Keratinocyte (primary cell): ENCODE measurements at regions not wholly inside any gene's neighbourhood (a gene's known extent, or its start where the extent isn't known, plus 50 kb on each side); places are given as distances from the start of the nearest gene placed in this dataset.

Experiments
- DNase-seq: peaks from one replicate; pipeline ENCODE4 v3.0.0-alpha.2; 2011; ENCODE audit warnings: low read depth, missing footprints, low spot score
- FAIRE-seq: peaks from 2 replicates; lab custom pipeline; 2011; peaks lifted over from hg19 to GRCh38; lab: Jason Lieb, UNC
- H2AFZ ChIP-seq: 2 replicates; pipeline ENCODE4 v1.6.0; 2012; ENCODE audit warnings: low read length, control low read depth, inconsistent platforms; ENCODE audit not compliant: control insufficient read depth
- H3K27ac ChIP-seq: 2 replicates; pipeline ENCODE4 v1.5.1; 2011; ENCODE audit warnings: low read length; ENCODE audit not compliant: control insufficient read depth, insufficient read depth
- H3K27me3 ChIP-seq: 3 replicates; pipeline ENCODE4 v1.6.0; 2011; ENCODE audit warnings: low read length; ENCODE audit not compliant: control insufficient read depth, insufficient read depth; ENCODE audit errors: extremely low read depth
- H3K36me3 ChIP-seq, 2 experiments: 2 replicates in 1 of 2; 3 replicates in 1 of 2; pipeline ENCODE4 v1.5.1; 2011; ENCODE audit warnings: low read length in 2 of 2, mild to moderate bottlenecking in 1 of 2; ENCODE audit not compliant: control insufficient read depth in 2 of 2, insufficient read depth in 2 of 2; ENCODE audit errors: extremely low read depth in 1 of 2
- H3K4me1 ChIP-seq: 3 replicates; pipeline ENCODE4 v1.5.1; 2011; ENCODE audit warnings: low read length; ENCODE audit not compliant: control insufficient read depth, insufficient read depth; ENCODE audit errors: extremely low read depth
- H3K4me2 ChIP-seq: 3 replicates; pipeline ENCODE4 v1.6.0; 2011; ENCODE audit warnings: low read depth, low read length; ENCODE audit not compliant: control insufficient read depth, insufficient read depth; ENCODE audit errors: extremely low read depth
- H3K4me3 ChIP-seq, 3 experiments: fragments of 200-600 bp in 1 of 3; sonication (generic) in 1 of 3; 2 replicates in 2 of 3; 3 replicates in 1 of 3; pipeline ENCODE4 v1.5.1; 2011 to 2016; ENCODE audit warnings: low read length in 3 of 3, mild to moderate bottlenecking in 3 of 3, control low read depth in 2 of 3, inconsistent platforms in 1 of 3, low read depth in 1 of 3, mixed read lengths in 1 of 3, mixed run types in 1 of 3, moderate library complexity in 1 of 3; ENCODE audit not compliant: control insufficient read depth in 2 of 3, insufficient read depth in 2 of 3; ENCODE audit errors: extremely low read depth in 1 of 3
- H3K79me2 ChIP-seq: 2 replicates; pipeline ENCODE4 v1.6.0; 2012; ENCODE audit warnings: low read length; ENCODE audit not compliant: control insufficient read depth, insufficient read depth
- H3K9ac ChIP-seq: 3 replicates; pipeline ENCODE4 v1.6.0; 2011; ENCODE audit warnings: low read length; ENCODE audit not compliant: control insufficient read depth, insufficient read depth; ENCODE audit errors: extremely low read depth
- H3K9me1 ChIP-seq: 3 replicates; pipeline ENCODE4 v1.6.0; 2011; ENCODE audit warnings: low read length; ENCODE audit not compliant: control insufficient read depth, insufficient read depth; ENCODE audit errors: extremely low read depth
- H3K9me3 ChIP-seq: 2 replicates; pipeline ENCODE4 v1.5.1; 2012; ENCODE audit warnings: low read depth, low read length; ENCODE audit not compliant: control insufficient read depth
- H4K20me1 ChIP-seq: 3 replicates; pipeline ENCODE4 v1.6.0; 2011; ENCODE audit warnings: low read length; ENCODE audit not compliant: control insufficient read depth, insufficient read depth; ENCODE audit errors: extremely low read depth
- EZH2 ChIP-seq: IDR thresholded peaks from one replicate; pipeline ENCODE4 v1.6.1; 2012; ENCODE audit warnings: inconsistent platforms, mild to moderate bottlenecking, low read length, moderate library complexity
- dilution Hi-C: fragments of 300-500 bp; cut with MboI; formaldehyde crosslinking; loops from one replicate; pipeline ENCODE4 v1.7.0; 2020; ENCODE audit warnings: low sequenced_read_pairs; ENCODE audit not compliant: extremely low pct_ligation_motif_present
- TF ChIP-seq, protein P1 (sequence below), 3 experiments: IDR thresholded peaks in 1 of 3; conservative IDR thresholded peaks in 1 of 3; optimal IDR thresholded peaks in 1 of 3; 2 replicates in 2 of 3; 3 replicates in 1 of 3; pipeline versions ENCODE3 to v1.5.1; 2011; ENCODE audit warnings: low read length in 3 of 3, mild to moderate bottlenecking in 3 of 3, moderate library complexity in 2 of 3, control low read depth in 1 of 3, inconsistent platforms in 1 of 3; ENCODE audit not compliant: insufficient read depth in 2 of 3; ENCODE audit errors: extremely low read depth in 1 of 3

DNA sequence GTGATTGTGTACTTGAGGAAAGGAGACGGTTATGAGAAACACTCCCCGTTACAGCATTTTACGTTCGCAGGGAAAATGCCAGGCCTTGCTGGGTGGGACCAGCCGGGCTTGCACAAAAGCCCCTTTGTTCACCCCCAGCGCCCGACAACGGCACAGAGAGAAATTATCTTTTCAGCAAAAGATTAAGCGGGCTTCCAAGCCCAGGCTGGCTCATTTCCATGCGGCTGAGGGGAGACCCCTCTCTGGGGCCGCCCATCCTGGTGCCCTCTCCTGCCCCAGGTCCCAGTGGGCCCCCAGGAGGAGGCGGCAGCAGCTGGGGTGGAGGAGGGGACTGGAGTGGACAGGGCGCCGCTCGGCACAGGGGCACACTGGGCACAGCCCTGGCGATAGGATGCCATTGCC is 50.8 kb upstream of the NOTCH1 start:
- dilution Hi-C loops = no loop called here
- Histone ChIP-seq H3K4me3 (no peak overlapping the region), H3K79me2 (no peaks in the 10 kb centered on the region), H3K36me3 (no peaks in the 10 kb centered on the region), H4K20me1 (no peaks in the 10 kb centered on the region), H3K27me3 (peaks cover 21% of the 10 kb centered on the region), H3K9me3 (no peaks in the 10 kb centered on the region), H3K4me2 (no peak overlapping the region), H2AFZ (no peak overlapping the region), H3K4me1 (peaks cover 16% of the 10 kb centered on the region), H3K9ac (no peak overlapping the region), H3K27ac (no peak overlapping the region), H3K9me1 (peaks cover 2% of the 10 kb centered on the region)
- DNase-seq = no peak
- FAIRE-seq = no peak
- no peak for TF ChIP-seq EZH2
- TF ChIP-seq, protein P1, sequence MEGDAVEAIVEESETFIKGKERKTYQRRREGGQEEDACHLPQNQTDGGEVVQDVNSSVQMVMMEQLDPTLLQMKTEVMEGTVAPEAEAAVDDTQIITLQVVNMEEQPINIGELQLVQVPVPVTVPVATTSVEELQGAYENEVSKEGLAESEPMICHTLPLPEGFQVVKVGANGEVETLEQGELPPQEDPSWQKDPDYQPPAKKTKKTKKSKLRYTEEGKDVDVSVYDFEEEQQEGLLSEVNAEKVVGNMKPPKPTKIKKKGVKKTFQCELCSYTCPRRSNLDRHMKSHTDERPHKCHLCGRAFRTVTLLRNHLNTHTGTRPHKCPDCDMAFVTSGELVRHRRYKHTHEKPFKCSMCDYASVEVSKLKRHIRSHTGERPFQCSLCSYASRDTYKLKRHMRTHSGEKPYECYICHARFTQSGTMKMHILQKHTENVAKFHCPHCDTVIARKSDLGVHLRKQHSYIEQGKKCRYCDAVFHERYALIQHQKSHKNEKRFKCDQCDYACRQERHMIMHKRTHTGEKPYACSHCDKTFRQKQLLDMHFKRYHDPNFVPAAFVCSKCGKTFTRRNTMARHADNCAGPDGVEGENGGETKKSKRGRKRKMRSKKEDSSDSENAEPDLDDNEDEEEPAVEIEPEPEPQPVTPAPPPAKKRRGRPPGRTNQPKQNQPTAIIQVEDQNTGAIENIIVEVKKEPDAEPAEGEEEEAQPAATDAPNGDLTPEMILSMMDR (optimal IDR thresholded peaks at IDR 0.05 in 1 of 3, IDR thresholded peaks at IDR 0.05 in 1 of 3, conservative IDR thresholded peaks at IDR 0.05 in 1 of 3; ENCODE audit: extremely low read depth in 1 of 3, insufficient read depth in 2 of 3, low read length in 3 of 3) = no peak

DNA sequence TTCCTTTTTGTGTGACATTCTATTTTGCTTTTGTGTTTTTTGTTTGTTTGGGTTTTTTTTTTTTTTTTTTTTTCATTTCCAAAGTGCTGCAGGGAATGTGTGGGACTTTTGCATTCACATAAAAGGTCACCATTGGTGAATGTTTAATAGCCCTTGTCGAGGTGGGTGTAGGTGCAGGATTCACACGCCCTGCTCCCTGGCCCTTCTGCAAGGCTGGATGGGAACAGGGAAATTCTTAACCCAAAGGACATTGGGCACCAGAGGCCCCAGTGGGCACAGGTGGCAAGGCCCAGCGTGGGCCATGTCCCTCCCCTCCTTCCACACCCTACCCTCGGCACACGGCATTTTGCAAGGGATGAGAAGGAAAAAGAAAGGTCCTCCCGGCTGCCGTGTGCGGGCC is 50.4 kb upstream of the NOTCH1 start:
- H3K27ac ChIP-seq = no peak overlapping the region
- dilution Hi-C loops = no loop called here
- H3K4me3 ChIP-seq = no peak overlapping the region
- no peaks in the 10 kb centered on the region for H4K20me1 ChIP-seq
- no peak for TF ChIP-seq EZH2
- TF ChIP-seq, protein P1 (optimal IDR thresholded peaks at IDR 0.05 in 1 of 3, IDR thresholded peaks at IDR 0.05 in 1 of 3, conservative IDR thresholded peaks at IDR 0.05 in 1 of 3; ENCODE audit: extremely low read depth in 1 of 3, insufficient read depth in 2 of 3, low read length in 3 of 3) = no peak
- peaks cover 23% of the 10 kb centered on the region for H3K27me3 ChIP-seq
- no peak overlapping the region for H2AFZ ChIP-seq
- no peak for DNase-seq
- H3K9me1 ChIP-seq = peaks cover 2% of the 10 kb centered on the region
- no peaks in the 10 kb centered on the region for H3K36me3 ChIP-seq
- FAIRE-seq = no peak
- H3K4me1 ChIP-seq = peaks cover 15% of the 10 kb centered on the region
- H3K79me2 ChIP-seq = no peaks in the 10 kb centered on the region
- no peak overlapping the region for H3K4me2 ChIP-seq
- H3K9me3 ChIP-seq = no peaks in the 10 kb centered on the region
- H3K9ac ChIP-seq = no peak overlapping the region
